ENCODE measurements at regions not wholly inside any gene's neighbourhood (a gene's known extent, or its start where the extent isn't known, plus 50 kb on each side); places are given as distances from the start of the nearest gene placed in this dataset.

- Histone ChIP-seq H3K9ac (ENCODE audit: control insufficient read depth, insufficient read depth, low read length) (no peak overlapping the region), H3K79me2 (ENCODE audit: control insufficient read depth, insufficient read depth, low read length) (no peaks in the 10 kb centered on the region), H3K27ac (ENCODE audit: control insufficient read depth, insufficient read depth) (no peak overlapping the region), H4K20me1 (ENCODE audit: control insufficient read depth, insufficient read depth) (no peaks in the 10 kb centered on the region), H3K4me3 (no peak overlapping the region), H3K36me3 (ENCODE audit: control insufficient read depth in 2 of 2, insufficient read depth in 2 of 2, low read length in 1 of 2) (no peaks in the 10 kb centered on the region), H3K4me2 (ENCODE audit: control insufficient read depth, insufficient read depth) (no peak overlapping the region), H3K9me3 (replicated peaks; ENCODE audit: control insufficient read depth, insufficient read depth, low read length) (no peaks in the 10 kb centered on the region; the same call in 2 of the 3 replicates), H3K4me1 (ENCODE audit: control insufficient read depth, insufficient read depth, low read length) (no peaks in the 10 kb centered on the region), H2AFZ (ENCODE audit: control insufficient read depth, low read depth, low read length) (no peak overlapping the region), H3K27me3 (replicated peaks in 1 of 2; ENCODE audit: control insufficient read depth in 2 of 2, insufficient read depth in 2 of 2, low read length in 1 of 2) (no peaks in the 10 kb centered on the region)
- RAD21 ChIA-PET (ENCODE audit: unreplicated experiment) = interaction anchor here (2.2 kb wide), 1 partner anchor 177 kb away, joined by 7 read pairs; no protein-coding TSS in a partner anchor
- in situ Hi-C loops (cut with MboI) = no loop called here
- 0% methylated on average over 5 of the region's 5 CpGs for WGBS (ENCODE audit: insufficient coverage, insufficient replicate concordance, low lambda C conversion rate, missing lambda C conversion rate)
- CTCF ChIA-PET = interaction anchor here (0.7 to 1.7 kb wide), 2 partner anchors 53 to 176 kb away, joined by 3 to 8 read pairs; no protein-coding TSS in a partner anchor
- DNase-seq (ENCODE audit: low read depth, low spot score) (no peak), FAIRE-seq (no peak), ATAC-seq (no peak)
- SMC1A ChIA-PET (ENCODE audit: uncharacterized antibody, unreplicated experiment) = interaction anchor here (0.7 to 1.4 kb wide), 2 partner anchors 177 to 244 kb away, joined by 3 read pairs; no protein-coding TSS in a partner anchor
- intact Hi-C loops (cut with micrococcal nuclease; ENCODE audit: unreplicated experiment) = no loop called here
- BruUV-seq (replicated peaks) = no TSS peak
- POLR2A ChIA-PET = no interaction called here
- TF ChIP-seq SMAD5 (IDR thresholded peaks at IDR 0.05; ENCODE audit: low read depth) (no peak), CUX1 (IDR thresholded peaks at IDR 0.05; ENCODE audit: insufficient replicate concordance, low read depth, low read length) (no peak), DPF2 (IDR thresholded peaks at IDR 0.05) (no peak), USF2 (IDR thresholded peaks at IDR 0.05; ENCODE audit: borderline replicate concordance, low read depth, low read length) (no peak), ATF2 (IDR thresholded peaks at IDR 0.05; ENCODE audit: low read length) (no peak), ZNF217 (IDR thresholded peaks at IDR 0.05) (no peak), SMC3 (IDR thresholded peaks at IDR 0.05; ENCODE audit: borderline replicate concordance, low read length) (no peak), ZNF274 (IDR thresholded peaks at IDR 0.05; ENCODE audit: insufficient read depth, insufficient read length) (no peak)
- TF ChIP-seq, protein P1, sequence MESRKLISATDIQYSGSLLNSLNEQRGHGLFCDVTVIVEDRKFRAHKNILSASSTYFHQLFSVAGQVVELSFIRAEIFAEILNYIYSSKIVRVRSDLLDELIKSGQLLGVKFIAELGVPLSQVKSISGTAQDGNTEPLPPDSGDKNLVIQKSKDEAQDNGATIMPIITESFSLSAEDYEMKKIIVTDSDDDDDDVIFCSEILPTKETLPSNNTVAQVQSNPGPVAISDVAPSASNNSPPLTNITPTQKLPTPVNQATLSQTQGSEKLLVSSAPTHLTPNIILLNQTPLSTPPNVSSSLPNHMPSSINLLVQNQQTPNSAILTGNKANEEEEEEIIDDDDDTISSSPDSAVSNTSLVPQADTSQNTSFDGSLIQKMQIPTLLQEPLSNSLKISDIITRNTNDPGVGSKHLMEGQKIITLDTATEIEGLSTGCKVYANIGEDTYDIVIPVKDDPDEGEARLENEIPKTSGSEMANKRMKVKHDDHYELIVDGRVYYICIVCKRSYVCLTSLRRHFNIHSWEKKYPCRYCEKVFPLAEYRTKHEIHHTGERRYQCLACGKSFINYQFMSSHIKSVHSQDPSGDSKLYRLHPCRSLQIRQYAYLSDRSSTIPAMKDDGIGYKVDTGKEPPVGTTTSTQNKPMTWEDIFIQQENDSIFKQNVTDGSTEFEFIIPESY (IDR thresholded peaks at IDR 0.05) = no peak
Measured at GRCh38 chr19:28456708-28457320, 756.1 kb downstream of the UQCRFS1 start.
